ENCODE measurements at regions not wholly inside any gene's neighbourhood (a gene's known extent, or its start where the extent isn't known, plus 50 kb on each side); places are given as distances from the start of the nearest gene placed in this dataset.

DNA sequence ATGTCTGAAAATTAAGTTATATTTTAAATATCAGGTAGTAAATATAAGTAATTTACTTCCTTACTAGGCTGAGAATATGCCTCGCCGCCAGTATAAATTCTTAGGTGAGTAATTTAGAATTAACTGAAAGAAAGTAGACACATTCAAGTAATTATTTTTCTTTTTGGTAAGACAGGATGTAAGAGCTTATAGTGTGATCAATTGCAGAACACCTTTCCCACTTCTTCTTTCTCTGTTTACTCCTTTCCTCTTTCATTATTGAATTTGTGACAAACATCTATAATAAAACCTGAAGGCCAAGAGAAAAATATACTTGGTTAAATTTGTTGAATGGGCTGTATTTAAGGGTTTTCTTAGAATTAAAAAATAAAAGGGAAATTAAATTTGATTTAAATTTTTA lies 195.1 kb upstream of the CDKN2B start:
- H3K4me3 Mint-ChIP-seq (ENCODE audit: unreplicated experiment) = no peak overlapping the region
- no peaks in the 10 kb centered on the region for H3K36me3 Mint-ChIP-seq (ENCODE audit: low read depth, unreplicated experiment)
- H3K4me1 Mint-ChIP-seq (ENCODE audit: unreplicated experiment) = peaks cover 15% of the 10 kb centered on the region
- no peak for DNase-seq (ENCODE audit: low spot score)
- no peaks in the 10 kb centered on the region for H3K9me3 Mint-ChIP-seq (ENCODE audit: unreplicated experiment)
- H3K27ac Mint-ChIP-seq (ENCODE audit: unreplicated experiment) = no peak overlapping the region
- H3K27me3 Mint-ChIP-seq (ENCODE audit: unreplicated experiment) = no peaks in the 10 kb centered on the region
- TF ChIP-seq, protein P1, sequence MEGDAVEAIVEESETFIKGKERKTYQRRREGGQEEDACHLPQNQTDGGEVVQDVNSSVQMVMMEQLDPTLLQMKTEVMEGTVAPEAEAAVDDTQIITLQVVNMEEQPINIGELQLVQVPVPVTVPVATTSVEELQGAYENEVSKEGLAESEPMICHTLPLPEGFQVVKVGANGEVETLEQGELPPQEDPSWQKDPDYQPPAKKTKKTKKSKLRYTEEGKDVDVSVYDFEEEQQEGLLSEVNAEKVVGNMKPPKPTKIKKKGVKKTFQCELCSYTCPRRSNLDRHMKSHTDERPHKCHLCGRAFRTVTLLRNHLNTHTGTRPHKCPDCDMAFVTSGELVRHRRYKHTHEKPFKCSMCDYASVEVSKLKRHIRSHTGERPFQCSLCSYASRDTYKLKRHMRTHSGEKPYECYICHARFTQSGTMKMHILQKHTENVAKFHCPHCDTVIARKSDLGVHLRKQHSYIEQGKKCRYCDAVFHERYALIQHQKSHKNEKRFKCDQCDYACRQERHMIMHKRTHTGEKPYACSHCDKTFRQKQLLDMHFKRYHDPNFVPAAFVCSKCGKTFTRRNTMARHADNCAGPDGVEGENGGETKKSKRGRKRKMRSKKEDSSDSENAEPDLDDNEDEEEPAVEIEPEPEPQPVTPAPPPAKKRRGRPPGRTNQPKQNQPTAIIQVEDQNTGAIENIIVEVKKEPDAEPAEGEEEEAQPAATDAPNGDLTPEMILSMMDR (IDR thresholded peaks at IDR 0.05; ENCODE audit: unreplicated experiment) = no peak

- H3K4me3 Mint-ChIP-seq (ENCODE audit: unreplicated experiment) = no peak overlapping the region
- H3K4me1 Mint-ChIP-seq (ENCODE audit: unreplicated experiment) = peaks cover 15% of the 10 kb centered on the region
- no peak for DNase-seq (ENCODE audit: low spot score)
- H3K9me3 Mint-ChIP-seq (ENCODE audit: unreplicated experiment) = no peaks in the 10 kb centered on the region
- no peak overlapping the region for H3K27ac Mint-ChIP-seq (ENCODE audit: unreplicated experiment)
- H3K36me3 Mint-ChIP-seq (ENCODE audit: low read depth, unreplicated experiment) = no peaks in the 10 kb centered on the region
- TF ChIP-seq, protein P1 (IDR thresholded peaks at IDR 0.05; ENCODE audit: unreplicated experiment) = no peak
- H3K27me3 Mint-ChIP-seq (ENCODE audit: unreplicated experiment) = no peaks in the 10 kb centered on the region
These were observed 197.7 kb upstream of the CDKN2B start for GRCh38 chr9:22206833-22207232.

GRCh38 chr9:22208846-22209585 lies 199.9 kb upstream of the CDKN2B start:
- Mint-ChIP-seq H3K9me3 (ENCODE audit: unreplicated experiment) (no peaks in the 10 kb centered on the region), H3K27me3 (ENCODE audit: unreplicated experiment) (no peaks in the 10 kb centered on the region), H3K4me3 (ENCODE audit: unreplicated experiment) (no peak overlapping the region), H3K27ac (ENCODE audit: unreplicated experiment) (no peak overlapping the region), H3K36me3 (ENCODE audit: low read depth, unreplicated experiment) (no peaks in the 10 kb centered on the region), H3K4me1 (ENCODE audit: unreplicated experiment) (peaks cover 10% of the 10 kb centered on the region)
- no peak for DNase-seq (ENCODE audit: low spot score)
- TF ChIP-seq, protein P1 (IDR thresholded peaks at IDR 0.05; ENCODE audit: unreplicated experiment) = no peak

GRCh38 chr9:22210262-22210661 lies 201.2 kb upstream of the CDKN2B start:
- no peak overlapping the region for H3K27ac Mint-ChIP-seq (ENCODE audit: unreplicated experiment)
- no peaks in the 10 kb centered on the region for H3K9me3 Mint-ChIP-seq (ENCODE audit: unreplicated experiment)
- no peaks in the 10 kb centered on the region for H3K36me3 Mint-ChIP-seq (ENCODE audit: low read depth, unreplicated experiment)

DNA sequence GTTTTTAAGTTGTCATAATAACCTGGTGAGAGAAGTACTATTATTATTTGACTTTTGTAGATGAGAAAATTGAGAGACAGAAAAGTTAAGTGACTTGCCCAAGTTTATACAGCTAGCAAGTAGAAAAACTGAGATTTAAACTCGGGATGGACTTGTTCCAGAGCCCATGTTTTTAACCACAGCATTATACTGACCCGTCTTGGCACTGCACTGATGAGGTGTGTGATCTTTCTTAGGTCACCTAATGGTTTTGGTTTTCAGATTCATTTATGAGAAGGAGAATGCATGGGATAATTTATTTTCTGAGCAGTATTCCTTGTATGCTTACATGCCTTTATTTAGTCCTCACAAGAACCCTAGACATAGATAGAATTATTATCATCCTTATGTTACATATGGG lies 201.8 kb upstream of the CDKN2B start:
- peaks cover 10% of the 10 kb centered on the region for H3K4me1 Mint-ChIP-seq (ENCODE audit: unreplicated experiment)
- H3K27ac Mint-ChIP-seq (ENCODE audit: unreplicated experiment) = no peak overlapping the region
- H3K4me3 Mint-ChIP-seq (ENCODE audit: unreplicated experiment) = no peak overlapping the region
- H3K27me3 Mint-ChIP-seq (ENCODE audit: unreplicated experiment) = no peaks in the 10 kb centered on the region
- TF ChIP-seq, protein P1 (IDR thresholded peaks at IDR 0.05; ENCODE audit: unreplicated experiment) = no peak
- no peak for DNase-seq (ENCODE audit: low spot score)
- H3K9me3 Mint-ChIP-seq (ENCODE audit: unreplicated experiment) = no peaks in the 10 kb centered on the region
- H3K36me3 Mint-ChIP-seq (ENCODE audit: low read depth, unreplicated experiment) = no peaks in the 10 kb centered on the region

More at GRCh38 chr9:22210262-22210661, 201.2 kb upstream of the CDKN2B start:
- Mint-ChIP-seq H3K4me1 (ENCODE audit: unreplicated experiment) (peaks cover 10% of the 10 kb centered on the region), H3K4me3 (ENCODE audit: unreplicated experiment) (no peak overlapping the region), H3K27me3 (ENCODE audit: unreplicated experiment) (no peaks in the 10 kb centered on the region)
- no peak for DNase-seq (ENCODE audit: low spot score)
- TF ChIP-seq, protein P1 (IDR thresholded peaks at IDR 0.05; ENCODE audit: unreplicated experiment) = no peak

All from endothelial cell (in vitro differentiated cells).